GM12873 (cell line): ENCODE measurements at regions not wholly inside any gene's neighbourhood (a gene's known extent, or its start where the extent isn't known, plus 50 kb on each side); places are given as distances from the start of the nearest gene placed in this dataset.

Source experiments
- CTCF ChIP-seq: IDR thresholded peaks from 2 replicates; pipeline ENCODE4 v1.5.1; 2012; ENCODE audit warnings: low read depth, mild to moderate bottlenecking, moderate library complexity, low read length, control low read depth; ENCODE audit not compliant: insufficient read depth; ENCODE audit errors: missing control alignments

GRCh38 chr1:65486613-65487012, 66.1 kb downstream of the LEPR start:
- no peak for TF ChIP-seq CTCF

- TF ChIP-seq CTCF: no peak
Observed at GRCh38 chr1:65489481-65489880, 69.0 kb downstream of the LEPR start.

- TF ChIP-seq CTCF: no peak
Observed at GRCh38 chr1:65490231-65491009, 70.0 kb downstream of the LEPR start.

DNA sequence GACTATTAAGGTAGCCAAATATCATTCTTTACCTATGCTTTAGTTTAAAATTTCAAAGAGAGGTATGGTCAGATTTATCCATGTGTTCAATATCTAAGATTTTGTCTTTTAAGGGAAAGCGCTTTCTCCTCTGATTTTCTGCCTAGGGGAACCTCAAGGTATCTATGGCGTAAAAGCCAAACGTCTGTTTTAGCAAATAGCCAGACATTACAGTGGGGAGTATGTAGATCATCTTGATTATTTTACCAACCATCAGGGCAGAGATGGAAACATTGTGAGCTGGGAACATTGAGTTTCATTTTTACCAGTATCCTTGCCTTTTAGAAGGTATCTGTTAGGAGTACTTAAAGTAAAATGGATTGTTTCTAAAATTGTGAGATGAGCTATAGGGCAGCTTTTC, 71.0 kb downstream of the LEPR start:
- no peak for TF ChIP-seq CTCF

GRCh38 chr1:65493802-65494201, 73.3 kb downstream of the LEPR start:
- TF ChIP-seq CTCF: no peak

- TF ChIP-seq CTCF: no peak
Observed at GRCh38 chr1:65494671-65495070, 74.2 kb downstream of the LEPR start.

DNA sequence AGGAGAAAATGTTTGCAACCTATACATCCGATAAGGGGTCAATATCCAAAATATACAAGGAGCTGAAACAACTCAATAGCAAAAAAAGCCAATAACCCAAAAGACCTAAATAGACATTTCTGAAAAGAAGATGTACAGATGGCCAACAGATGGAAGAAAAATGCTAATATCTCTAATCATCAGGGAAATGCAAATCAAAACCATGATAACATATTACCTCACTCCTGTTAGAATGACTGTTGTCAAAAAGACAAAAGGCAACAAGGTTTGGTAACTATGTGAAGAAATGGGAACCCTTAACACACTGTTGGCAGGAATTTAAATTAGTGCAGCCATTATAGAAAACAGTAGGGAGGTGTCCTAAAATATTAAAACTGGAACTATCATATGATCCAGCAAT, 74.7 kb downstream of the LEPR start:
- TF ChIP-seq CTCF: no peak
